ENCODE measurements at regions not wholly inside any gene's neighbourhood (a gene's known extent, or its start where the extent isn't known, plus 50 kb on each side); places are given as distances from the start of the nearest gene placed in this dataset.
A peak's percentile ranks its signal among the peaks of the same experiment; 100 is the strongest.

DNA sequence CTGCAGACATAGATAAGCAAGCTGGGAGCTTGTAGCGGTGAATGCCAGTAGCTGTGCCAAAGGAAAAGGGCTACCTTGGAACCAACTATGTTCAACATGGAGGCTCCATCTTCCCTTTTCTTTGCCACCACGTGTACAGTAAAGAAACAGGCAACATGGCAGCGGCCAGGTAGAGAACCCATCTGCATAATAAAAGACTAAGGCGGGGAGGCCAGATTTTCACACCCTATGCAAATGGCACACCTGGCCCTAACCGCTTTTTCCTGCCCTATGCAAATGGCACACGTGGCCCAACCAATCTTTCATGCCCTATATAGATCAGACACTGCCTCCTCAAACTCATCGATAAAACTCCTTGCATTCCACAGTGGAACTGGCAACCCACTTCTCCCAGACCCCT is 477.5 kb upstream of the EDIL3 start:
- H2BK5ac ChIP-seq (ENCODE audit: insufficient read length, low read length), result no peak overlapping the region
- no peak overlapping the region for H3K56ac ChIP-seq (ENCODE audit: insufficient read length, low read depth, low read length)
- H3T11ph ChIP-seq (ENCODE audit: low read length), result peak overlapping the region; percentile 60
- H4K5ac ChIP-seq (ENCODE audit: insufficient read length, low read depth, low read length), result no peak overlapping the region
- no peak overlapping the region for H3K4ac ChIP-seq (ENCODE audit: low read depth, low read length)
- peaks cover 0 to 15% (median 3%) of the 10 kb centered on the region in 3 experiments; a peak in 5 of 7 replicates for H3K36me3 Mint-ChIP-seq (ENCODE audit: insufficient read depth in 1 of 3, low read depth in 3 of 3)
- H3K9me3 ChIP-seq (ENCODE audit: control insufficient read depth, low read depth, low read length), result no peaks in the 10 kb centered on the region
- no peak overlapping the region for H2AFZ ChIP-seq (ENCODE audit: low read length)
- H2BK20ac ChIP-seq (ENCODE audit: low read depth, low read length, poor library complexity, severe bottlenecking), result no peak overlapping the region
- H3K14ac ChIP-seq (ENCODE audit: insufficient read depth, low read length), result no peak overlapping the region
- H3K4me1 ChIP-seq (ENCODE audit: insufficient read depth, low read length), result peaks cover 4% of the 10 kb centered on the region; the same call in 1 of the 2 replicates
- peaks cover 10 to 11% of the 10 kb centered on the region in 2 experiments for H3K4me1 Mint-ChIP-seq
- no CpG with 5 or more reads among the region's 7 CpGs for WGBS (ENCODE audit: extremely low coverage, insufficient read length, low lambda C conversion rate)
- H4K20me1 ChIP-seq (ENCODE audit: control insufficient read depth, insufficient read depth, insufficient read length), result no peaks in the 10 kb centered on the region
- no peak overlapping the region for H3K27ac Mint-ChIP-seq
- TF ChIP-seq, protein P1, sequence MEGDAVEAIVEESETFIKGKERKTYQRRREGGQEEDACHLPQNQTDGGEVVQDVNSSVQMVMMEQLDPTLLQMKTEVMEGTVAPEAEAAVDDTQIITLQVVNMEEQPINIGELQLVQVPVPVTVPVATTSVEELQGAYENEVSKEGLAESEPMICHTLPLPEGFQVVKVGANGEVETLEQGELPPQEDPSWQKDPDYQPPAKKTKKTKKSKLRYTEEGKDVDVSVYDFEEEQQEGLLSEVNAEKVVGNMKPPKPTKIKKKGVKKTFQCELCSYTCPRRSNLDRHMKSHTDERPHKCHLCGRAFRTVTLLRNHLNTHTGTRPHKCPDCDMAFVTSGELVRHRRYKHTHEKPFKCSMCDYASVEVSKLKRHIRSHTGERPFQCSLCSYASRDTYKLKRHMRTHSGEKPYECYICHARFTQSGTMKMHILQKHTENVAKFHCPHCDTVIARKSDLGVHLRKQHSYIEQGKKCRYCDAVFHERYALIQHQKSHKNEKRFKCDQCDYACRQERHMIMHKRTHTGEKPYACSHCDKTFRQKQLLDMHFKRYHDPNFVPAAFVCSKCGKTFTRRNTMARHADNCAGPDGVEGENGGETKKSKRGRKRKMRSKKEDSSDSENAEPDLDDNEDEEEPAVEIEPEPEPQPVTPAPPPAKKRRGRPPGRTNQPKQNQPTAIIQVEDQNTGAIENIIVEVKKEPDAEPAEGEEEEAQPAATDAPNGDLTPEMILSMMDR (conservative IDR thresholded peaks at IDR 0.05), result no peak
- H2BK120ac ChIP-seq (ENCODE audit: low read depth, low read length, poor library complexity, severe bottlenecking), result no peak overlapping the region
- no peaks in the 10 kb centered on the region for H3K27me3 ChIP-seq (ENCODE audit: insufficient read depth, low read length)
- H3K4me2 ChIP-seq (ENCODE audit: insufficient read depth, insufficient read length, low read length), result no peak overlapping the region
- H2BK12ac ChIP-seq (ENCODE audit: insufficient read length, low read depth, low read length), result no peak overlapping the region
- no peaks in the 10 kb centered on the region for H3K27me3 Mint-ChIP-seq (ENCODE audit: low read depth)
- H3K23me2 ChIP-seq (ENCODE audit: insufficient read length, low read depth, low read length, poor library complexity, severe bottlenecking), result no peaks in the 10 kb centered on the region
- H2AK5ac ChIP-seq (ENCODE audit: insufficient read length, low read length), result no peak overlapping the region
- H3K79me2 ChIP-seq (ENCODE audit: insufficient read depth, low read length), result no peaks in the 10 kb centered on the region
- DNase-seq, result peak; percentile 43
- H4K91ac ChIP-seq (ENCODE audit: insufficient read length, low read depth, low read length), result no peak overlapping the region
- no peak overlapping the region for H2BK15ac ChIP-seq (ENCODE audit: low read depth, low read length)
- H3K4me3 Mint-ChIP-seq, result no peak overlapping the region
- no peak overlapping the region for H3K9ac ChIP-seq (ENCODE audit: extremely low read depth, insufficient read length, low read length)
- H3K27ac ChIP-seq (ENCODE audit: insufficient read length, low read depth, low read length), result no peak overlapping the region
- no peak overlapping the region for H4K8ac ChIP-seq (replicated peaks; ENCODE audit: insufficient read length, low read depth, low read length)
- no peaks in the 10 kb centered on the region for H3K79me1 ChIP-seq (ENCODE audit: insufficient read depth, low read depth, low read length, poor library complexity, severe bottlenecking)
- H3K18ac ChIP-seq (ENCODE audit: insufficient read length, low read depth, low read length), result no peak overlapping the region
- no peak overlapping the region for H3K23ac ChIP-seq (ENCODE audit: insufficient read length, low read depth, low read length)
- peaks cover 4 to 5% of the 10 kb centered on the region in 2 experiments; a peak in 4 of 5 replicates for H3K9me3 Mint-ChIP-seq
